Ramos (cell line): ENCODE measurements at regions not wholly inside any gene's neighbourhood (a gene's known extent, or its start where the extent isn't known, plus 50 kb on each side); places are given as distances from the start of the nearest gene placed in this dataset.

Experiments
- in situ Hi-C: fragments of 300-500 bp; cut with MboI; formaldehyde crosslinking; loops from one replicate; pipeline ENCODE4 v1.14.3; 2022; ENCODE audit warnings: low sequenced_read_pairs; ENCODE audit not compliant: unreplicated experiment

- in situ Hi-C loops: no loop called here
These were observed 78.1 kb downstream of the SIK1 start for GRCh38 chr21:43348801-43349261.

DNA sequence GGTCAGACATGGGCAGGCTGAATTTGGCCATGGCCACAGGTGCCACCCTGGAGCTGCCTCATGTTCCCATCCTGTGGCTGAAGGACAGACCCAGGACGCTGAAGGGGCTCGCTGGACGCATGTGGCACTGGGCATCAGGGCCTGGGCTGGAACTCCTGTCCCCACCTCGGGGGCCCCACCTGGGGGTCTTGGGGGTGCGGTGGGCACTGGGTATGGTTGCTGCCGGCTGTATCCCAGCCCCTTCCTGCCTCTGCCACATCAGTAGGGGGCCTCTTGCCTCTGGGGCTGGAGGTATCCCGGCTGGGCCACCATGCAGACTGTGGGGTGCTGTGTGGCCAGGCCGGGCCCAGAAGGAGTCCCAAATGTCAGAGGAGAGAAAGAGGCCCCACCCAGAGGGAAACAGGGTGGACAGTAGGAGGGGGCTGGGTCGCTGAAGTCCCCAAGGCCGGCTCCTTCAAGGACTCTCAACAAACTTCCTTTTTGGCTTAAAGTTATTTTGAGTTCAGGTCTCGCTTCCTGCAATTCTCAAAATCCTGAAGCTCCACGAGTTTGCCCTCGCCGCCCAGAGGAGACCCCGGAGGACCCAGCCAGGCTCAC lies 78.7 kb downstream of the SIK1 start:
- in situ Hi-C loops: no loop called here

DNA sequence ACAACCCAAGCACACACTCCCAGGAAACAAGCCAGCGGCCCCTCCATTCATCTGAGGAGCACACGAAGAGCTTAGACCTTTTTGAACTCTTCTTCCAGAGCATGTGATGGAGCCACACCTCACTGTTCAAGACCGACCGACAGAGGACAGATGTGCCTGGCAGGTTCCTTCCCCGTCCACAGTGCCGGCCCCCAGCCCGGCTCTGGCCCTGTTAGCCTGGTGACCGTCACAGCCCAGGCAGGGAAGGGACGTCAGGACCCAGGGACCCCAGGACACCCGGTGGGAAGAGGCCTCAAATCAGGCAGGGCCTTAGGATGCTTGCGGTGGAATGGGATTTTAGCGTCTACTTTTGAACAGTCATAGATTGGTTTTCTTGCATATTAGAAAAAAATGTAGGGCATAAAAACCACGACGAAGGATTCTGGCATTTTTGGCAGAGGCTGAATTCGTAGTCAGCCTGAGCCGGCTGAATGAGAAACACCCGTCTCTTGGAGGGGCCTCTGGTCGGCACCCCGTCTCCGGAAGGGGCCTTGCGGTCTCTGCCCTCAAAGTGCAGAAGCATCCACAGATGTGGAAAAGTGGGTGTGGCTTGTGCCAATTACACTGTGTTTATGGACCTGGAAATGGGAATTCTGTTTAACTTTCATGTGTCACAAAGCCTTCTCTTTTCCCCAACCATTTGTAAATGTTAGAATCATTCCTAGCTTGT lies 79.3 kb downstream of the SIK1 start:
- in situ Hi-C loops: no loop called here

GRCh38 chr21:43346551-43346950 lies 80.4 kb downstream of the SIK1 start:
- in situ Hi-C loops: no loop called here

DNA sequence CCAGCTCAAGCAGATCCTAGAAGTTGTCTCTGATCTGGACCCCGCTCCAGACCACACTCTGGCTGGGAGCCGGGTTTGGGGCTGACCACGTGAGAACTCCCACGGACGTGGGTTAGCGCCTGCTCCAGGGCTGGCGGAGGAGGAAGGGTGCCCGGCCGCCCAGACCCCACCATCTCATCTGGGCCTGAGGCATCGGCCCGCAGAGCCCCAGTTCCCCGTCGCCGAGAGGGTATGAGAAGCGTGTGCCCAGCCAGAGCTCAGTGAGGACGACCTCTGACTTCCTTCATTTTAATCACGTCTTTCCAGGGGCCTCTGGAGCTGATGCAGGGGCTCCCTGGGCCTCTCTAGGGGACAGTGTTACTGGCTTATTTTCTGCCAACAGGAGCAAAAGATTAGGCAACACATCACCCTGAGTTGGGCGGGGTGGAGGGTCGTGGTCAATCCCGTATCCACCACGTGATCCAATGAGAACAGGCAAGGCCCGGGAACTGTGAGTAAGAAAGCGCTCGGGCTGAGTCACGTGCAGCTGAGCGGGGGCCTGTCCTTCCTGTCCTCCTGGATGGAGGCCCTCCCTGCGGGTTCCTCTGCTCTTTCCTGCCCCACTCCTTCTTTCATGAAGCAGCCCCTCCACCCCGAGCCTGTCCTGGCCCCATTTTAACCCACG lies 81.1 kb downstream of the SIK1 start:
- in situ Hi-C loops: no loop called here

- in situ Hi-C loops: no loop called here
These were observed 81.7 kb downstream of the SIK1 start for GRCh38 chr21:43345046-43345745.

GRCh38 chr21:43343992-43344886 lies 82.7 kb downstream of the SIK1 start:
- in situ Hi-C loops: no loop called here

DNA sequence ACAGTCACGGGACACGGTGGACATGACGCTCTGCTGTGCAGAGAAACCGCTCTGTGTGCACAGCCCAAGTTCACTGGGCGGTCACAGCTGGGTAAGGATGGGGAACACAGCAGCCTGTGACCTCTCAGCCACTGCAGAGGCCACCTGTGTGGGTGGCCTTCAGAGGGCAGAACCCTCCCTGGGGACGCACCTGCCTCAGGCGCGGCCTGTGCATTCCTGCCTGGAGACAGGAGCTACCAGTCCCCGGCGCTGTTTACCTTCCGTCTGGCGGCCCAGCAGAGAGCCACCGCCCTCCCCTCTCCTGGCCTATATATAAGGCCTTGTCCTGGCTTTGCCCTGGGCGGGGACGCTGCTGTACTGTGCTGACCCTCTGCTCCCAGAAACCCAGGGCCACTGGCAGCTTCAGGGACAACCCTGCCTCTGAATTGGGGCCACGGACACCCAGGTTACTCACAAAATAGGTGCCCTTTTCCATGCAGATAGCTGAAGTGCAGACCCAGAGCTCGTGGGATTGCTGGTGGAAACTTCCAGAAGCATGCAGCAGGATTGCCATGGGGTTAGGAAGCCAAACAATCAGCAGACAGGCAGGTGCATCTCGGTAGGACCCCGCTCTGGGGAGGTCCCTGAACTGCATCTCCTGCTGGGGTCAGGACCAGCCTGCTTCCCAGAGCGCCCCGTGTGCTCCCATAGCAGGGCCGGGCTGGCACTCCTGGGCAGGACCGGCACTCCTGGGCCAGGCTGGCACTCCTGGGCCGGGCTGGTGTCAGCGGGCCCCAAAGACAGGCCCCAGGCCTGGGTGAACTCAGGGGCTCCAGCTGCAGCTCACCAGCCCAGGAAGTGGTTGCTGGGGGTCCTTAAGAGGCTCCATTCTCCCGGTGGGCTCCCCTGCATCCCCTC lies 83.6 kb downstream of the SIK1 start:
- in situ Hi-C loops: no loop called here

DNA sequence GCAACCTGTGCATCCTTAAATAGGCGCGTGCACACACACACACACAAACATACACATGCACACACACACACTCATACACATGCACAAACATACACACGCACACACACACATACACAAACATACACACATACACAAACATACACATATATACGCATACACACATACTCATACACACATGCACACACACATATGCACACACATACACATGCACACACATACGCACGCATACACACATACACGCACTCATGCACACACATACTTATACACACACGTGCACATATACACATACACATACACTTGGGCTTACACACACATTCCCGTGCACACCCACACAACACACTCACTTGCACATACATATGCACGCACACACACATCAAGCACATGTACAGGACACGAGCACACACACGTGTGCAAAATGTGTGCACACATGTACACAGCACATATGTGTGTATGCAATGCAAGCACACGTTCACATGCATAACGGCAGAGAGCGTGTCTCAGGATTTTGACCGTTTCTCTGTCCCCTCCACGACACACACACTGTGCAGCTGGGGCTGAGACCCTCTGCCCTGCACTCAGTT lies 84.5 kb downstream of the SIK1 start:
- in situ Hi-C loops: no loop called here

- in situ Hi-C loops: no loop called here
These were observed 85.4 kb downstream of the SIK1 start for GRCh38 chr21:43341378-43342161.

- in situ Hi-C loops: no loop called here
These were observed 86.2 kb downstream of the SIK1 start for GRCh38 chr21:43340491-43341377.

DNA sequence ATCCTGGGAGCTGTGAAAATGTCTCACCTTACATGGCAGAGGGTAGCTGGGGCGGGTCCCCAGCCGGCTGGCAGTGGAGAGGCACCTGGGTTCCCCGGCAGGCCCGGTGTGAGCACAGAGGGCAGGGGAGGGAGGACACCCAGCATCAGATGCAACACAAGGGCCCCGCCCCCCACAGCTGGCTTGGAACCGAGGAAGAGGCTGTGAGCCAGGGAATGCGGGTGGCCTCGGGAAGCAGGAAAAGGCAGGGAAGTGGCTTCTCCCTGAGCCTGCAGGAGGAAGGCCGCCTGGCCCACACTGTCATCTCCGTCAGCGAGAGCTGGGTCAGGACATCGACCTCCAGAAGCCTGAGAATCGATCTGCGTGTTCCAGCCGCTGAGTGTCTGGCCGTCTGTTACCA lies 87.3 kb downstream of the SIK1 start:
- in situ Hi-C loops: no loop called here

DNA sequence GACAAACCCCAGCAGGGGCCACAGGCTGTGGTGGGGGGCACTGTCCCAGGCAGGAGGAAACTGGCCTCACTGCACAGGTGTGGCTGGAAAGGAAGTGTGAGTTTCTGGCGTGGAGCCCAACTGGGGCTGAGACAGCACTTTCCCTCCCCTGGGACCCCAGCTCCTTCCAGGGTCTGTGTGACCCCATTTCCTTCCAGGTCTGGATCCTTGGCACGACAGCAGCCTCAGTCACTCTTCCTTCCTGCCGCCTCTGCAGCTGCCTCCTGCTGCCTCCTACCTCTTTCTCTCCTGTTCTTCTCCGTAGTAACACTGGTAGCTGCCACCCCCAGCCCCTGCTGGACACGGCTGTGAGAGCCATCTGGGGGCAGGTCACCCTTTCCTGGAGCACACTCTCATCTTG lies 88.0 kb downstream of the SIK1 start:
- in situ Hi-C loops: no loop called here

- in situ Hi-C loops: no loop called here
These were observed 88.9 kb downstream of the SIK1 start for GRCh38 chr21:43337901-43338655.

DNA sequence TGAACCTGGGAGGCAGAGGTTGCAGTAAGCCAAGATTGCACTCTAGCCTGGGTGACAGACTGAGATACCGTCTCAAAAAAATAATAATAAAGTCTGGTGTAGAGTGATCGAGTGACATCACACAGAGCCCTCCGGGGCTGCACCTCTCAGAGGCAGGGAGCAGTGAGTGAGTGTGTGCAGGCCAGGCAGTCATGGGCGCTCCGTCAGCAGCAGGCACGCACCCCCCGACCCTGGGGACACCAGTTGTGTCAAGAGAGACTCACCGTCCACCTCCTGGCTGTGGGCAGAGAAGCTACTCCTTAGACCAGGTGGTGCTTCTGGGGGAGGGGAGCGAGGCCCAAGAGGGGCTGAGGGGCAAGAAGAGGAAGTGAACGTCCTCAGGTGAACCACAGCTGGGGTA lies 91.8 kb downstream of the SIK1 start:
- in situ Hi-C loops: no loop called here

- in situ Hi-C loops: no loop called here
These were observed 92.5 kb downstream of the SIK1 start for GRCh38 chr21:43334214-43334958.
